PC-9 (cell line): ENCODE measurements at regions not wholly inside any gene's neighbourhood (a gene's known extent, or its start where the extent isn't known, plus 50 kb on each side); places are given as distances from the start of the nearest gene placed in this dataset.

Source experiments
- BruUV-seq: library from RNA; stranded (reverse); fragments of 400-500 nt; replicated peaks from 2 replicates; lab custom pipeline; 2021; lab: Mats Ljungman, UMichigan
- CTCF ChIA-PET: fragments of 300-600 bp; sonication (Branson Sonifier 250); formaldehyde crosslinking; loops from one replicate; lab custom pipeline; 2022; ENCODE audit warnings: antibody characterized with exemption; lab: Charles Lee
- POLR2A ChIA-PET: fragments of 300-600 bp; sonication (Branson Sonifier 250); formaldehyde crosslinking; loops from one replicate; lab custom pipeline; 2022; ENCODE audit warnings: antibody characterized with exemption; ENCODE audit not compliant: unreplicated experiment; lab: Charles Lee
- DNase-seq, 2 experiments: peaks; one replicate each; pipeline versions ENCODE4 v3.0.0 to v3.0.0-alpha.2; 2015 to 2022; ENCODE audit warnings: mixed read lengths in 1 of 2
- H2AFZ ChIP-seq: fragments of 200-600 bp; sonication (generic); 2 replicates; pipeline ENCODE4 v1.8.1; 2017; ENCODE audit warnings: antibody characterized with exemption
- H3F3A ChIP-seq: fragments of 200-600 bp; sonication (generic); 2 replicates; pipeline ENCODE4 v1.8.1; 2017; ENCODE audit warnings: antibody characterized with exemption, mild to moderate bottlenecking, low read depth; ENCODE audit not compliant: insufficient read depth
- H3K27ac ChIP-seq: fragments of 200-600 bp; sonication (generic); 2 replicates; pipeline ENCODE4 v1.6.1; 2016; ENCODE audit warnings: mixed run types
- H3K27me3 ChIP-seq: fragments of 200-600 bp; sonication (generic); 2 replicates; pipeline ENCODE4 v1.6.1; 2016; ENCODE audit warnings: low read depth, mixed run types; ENCODE audit not compliant: insufficient read depth
- H3K36me3 ChIP-seq: fragments of 200-600 bp; sonication (generic); 2 replicates; pipeline ENCODE4 v1.6.1; 2016; ENCODE audit warnings: low read depth, mixed run types
- H3K4me1 ChIP-seq: fragments of 200-600 bp; sonication (generic); replicated peaks from 2 replicates; pipeline ENCODE4 v1.6.1; 2016; ENCODE audit warnings: mixed run types; ENCODE audit not compliant: insufficient read depth
- H3K4me2 ChIP-seq: fragments of 200-600 bp; sonication (generic); 2 replicates; pipeline ENCODE4 v1.6.1; 2017; ENCODE audit warnings: mixed run types
- H3K4me3 ChIP-seq: fragments of 200-600 bp; sonication (generic); 2 replicates; pipeline ENCODE4 v1.6.1; 2016; ENCODE audit warnings: mixed run types
- H3K79me2 ChIP-seq: fragments of 200-600 bp; sonication (generic); 2 replicates; pipeline ENCODE4 v1.6.1; 2017; ENCODE audit warnings: low read depth, mixed run types
- H3K9me2 ChIP-seq: fragments of 200-600 bp; sonication (generic); 2 replicates; pipeline ENCODE4 v1.8.1; 2017; ENCODE audit warnings: mild to moderate bottlenecking; ENCODE audit not compliant: insufficient read depth
- H3K9me3 ChIP-seq: fragments of 200-600 bp; sonication (generic); 2 replicates; pipeline ENCODE4 v1.8.1; 2016; ENCODE audit warnings: low read depth; ENCODE audit not compliant: insufficient read depth
- H4K20me1 ChIP-seq: fragments of 200-600 bp; sonication (generic); 2 replicates; pipeline ENCODE4 v1.8.1; 2017; ENCODE audit not compliant: insufficient read depth
- EZH2 ChIP-seq: fragments of 200-600 bp; sonication (generic); IDR thresholded peaks from 2 replicates; pipeline ENCODE4 v1.8.0; 2017; ENCODE audit warnings: antibody characterized with exemption, low read depth
- intact Hi-C: fragments of 100-400 bp; cut with micrococcal nuclease; formaldehyde crosslinking; loops from one replicate; pipeline ENCODE4 v1.10.0; 2022; ENCODE audit not compliant: unreplicated experiment
- TF ChIP-seq, protein P1 (sequence below): fragments of 200-600 bp; sonication (generic); conservative IDR thresholded peaks from 2 replicates; pipeline ENCODE4 v1.6.1; 2017; ENCODE audit warnings: mixed run types, antibody characterized with exemption, mild to moderate bottlenecking, moderate library complexity

DNA sequence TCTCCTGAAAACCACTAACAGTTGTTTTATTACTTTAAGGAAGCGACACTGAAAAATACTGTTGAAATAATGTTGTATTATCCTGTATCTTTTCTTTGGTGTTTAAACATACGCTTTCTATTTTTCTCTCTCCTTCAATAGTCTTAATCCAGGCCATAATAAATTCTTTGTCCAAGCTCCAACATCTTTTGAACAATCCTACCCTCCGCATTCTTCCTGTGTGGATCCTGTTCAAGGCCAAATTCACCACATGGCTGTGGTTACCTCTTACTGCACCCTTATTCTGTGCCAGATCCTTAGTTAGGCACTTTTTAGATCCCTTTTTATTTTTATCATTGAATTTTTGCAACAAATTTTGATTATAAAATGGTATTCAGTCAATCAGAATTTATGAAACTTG is 1691.5 kb downstream of the MAT2B start:
- no peaks in the 10 kb centered on the region for H3F3A ChIP-seq
- H3K4me2 ChIP-seq: no peak overlapping the region
- no peaks in the 10 kb centered on the region for H3K27me3 ChIP-seq
- no peaks in the 10 kb centered on the region for H3K9me3 ChIP-seq
- no peak for DNase-seq
- intact Hi-C loops: no loop called here
- no peaks in the 10 kb centered on the region; the same call in 1 of the 2 replicates for H3K9me2 ChIP-seq
- CTCF ChIA-PET: no interaction called here
- no peaks in the 10 kb centered on the region for H3K36me3 ChIP-seq
- no peak overlapping the region for H3K4me3 ChIP-seq
- TF ChIP-seq, protein P1, sequence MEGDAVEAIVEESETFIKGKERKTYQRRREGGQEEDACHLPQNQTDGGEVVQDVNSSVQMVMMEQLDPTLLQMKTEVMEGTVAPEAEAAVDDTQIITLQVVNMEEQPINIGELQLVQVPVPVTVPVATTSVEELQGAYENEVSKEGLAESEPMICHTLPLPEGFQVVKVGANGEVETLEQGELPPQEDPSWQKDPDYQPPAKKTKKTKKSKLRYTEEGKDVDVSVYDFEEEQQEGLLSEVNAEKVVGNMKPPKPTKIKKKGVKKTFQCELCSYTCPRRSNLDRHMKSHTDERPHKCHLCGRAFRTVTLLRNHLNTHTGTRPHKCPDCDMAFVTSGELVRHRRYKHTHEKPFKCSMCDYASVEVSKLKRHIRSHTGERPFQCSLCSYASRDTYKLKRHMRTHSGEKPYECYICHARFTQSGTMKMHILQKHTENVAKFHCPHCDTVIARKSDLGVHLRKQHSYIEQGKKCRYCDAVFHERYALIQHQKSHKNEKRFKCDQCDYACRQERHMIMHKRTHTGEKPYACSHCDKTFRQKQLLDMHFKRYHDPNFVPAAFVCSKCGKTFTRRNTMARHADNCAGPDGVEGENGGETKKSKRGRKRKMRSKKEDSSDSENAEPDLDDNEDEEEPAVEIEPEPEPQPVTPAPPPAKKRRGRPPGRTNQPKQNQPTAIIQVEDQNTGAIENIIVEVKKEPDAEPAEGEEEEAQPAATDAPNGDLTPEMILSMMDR: no peak
- TF ChIP-seq EZH2: no peak
- no peak overlapping the region for H2AFZ ChIP-seq
- POLR2A ChIA-PET: no interaction called here
- no peaks in the 10 kb centered on the region for H3K79me2 ChIP-seq
- no peaks in the 10 kb centered on the region; the same call in 1 of the 2 replicates for H4K20me1 ChIP-seq
- no peak overlapping the region for H3K27ac ChIP-seq
- no peaks in the 10 kb centered on the region for H3K4me1 ChIP-seq
- no TSS peak for BruUV-seq

DNA sequence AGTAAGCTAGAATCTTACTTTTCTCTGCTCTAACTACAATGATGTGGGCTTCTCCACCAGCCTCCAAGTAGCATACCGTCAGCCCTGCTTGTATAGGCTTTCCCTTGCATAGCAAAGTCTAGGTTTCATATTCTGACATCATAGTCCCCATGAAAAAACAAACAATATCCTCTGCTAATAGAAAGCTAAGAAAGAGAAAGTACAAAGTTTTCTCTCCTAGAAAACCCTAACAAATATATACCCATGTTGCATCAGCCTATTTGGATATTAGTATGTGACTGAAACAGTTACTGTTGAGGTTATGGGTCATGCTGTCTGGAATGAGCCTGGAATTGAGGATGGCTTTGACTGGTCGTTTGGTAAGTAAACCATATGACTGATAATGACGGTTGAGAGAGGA is 1696.0 kb downstream of the MAT2B start:
- no TSS peak for BruUV-seq
- H3K27ac ChIP-seq: no peak overlapping the region
- TF ChIP-seq, protein P1: no peak
- no peak for TF ChIP-seq EZH2
- intact Hi-C loops: no loop called here
- H3K4me3 ChIP-seq: no peak overlapping the region
- no peaks in the 10 kb centered on the region; the same call in 1 of the 2 replicates for H3K9me2 ChIP-seq
- no peaks in the 10 kb centered on the region for H3K27me3 ChIP-seq
- H2AFZ ChIP-seq: no peak overlapping the region
- H3F3A ChIP-seq: no peaks in the 10 kb centered on the region
- POLR2A ChIA-PET: no interaction called here
- no peaks in the 10 kb centered on the region for H4K20me1 ChIP-seq
- no peaks in the 10 kb centered on the region for H3K79me2 ChIP-seq
- no peaks in the 10 kb centered on the region for H3K4me1 ChIP-seq
- no peak overlapping the region for H3K4me2 ChIP-seq
- no peak for DNase-seq
- H3K9me3 ChIP-seq: no peaks in the 10 kb centered on the region
- no peaks in the 10 kb centered on the region for H3K36me3 ChIP-seq
- CTCF ChIA-PET: no interaction called here

DNA sequence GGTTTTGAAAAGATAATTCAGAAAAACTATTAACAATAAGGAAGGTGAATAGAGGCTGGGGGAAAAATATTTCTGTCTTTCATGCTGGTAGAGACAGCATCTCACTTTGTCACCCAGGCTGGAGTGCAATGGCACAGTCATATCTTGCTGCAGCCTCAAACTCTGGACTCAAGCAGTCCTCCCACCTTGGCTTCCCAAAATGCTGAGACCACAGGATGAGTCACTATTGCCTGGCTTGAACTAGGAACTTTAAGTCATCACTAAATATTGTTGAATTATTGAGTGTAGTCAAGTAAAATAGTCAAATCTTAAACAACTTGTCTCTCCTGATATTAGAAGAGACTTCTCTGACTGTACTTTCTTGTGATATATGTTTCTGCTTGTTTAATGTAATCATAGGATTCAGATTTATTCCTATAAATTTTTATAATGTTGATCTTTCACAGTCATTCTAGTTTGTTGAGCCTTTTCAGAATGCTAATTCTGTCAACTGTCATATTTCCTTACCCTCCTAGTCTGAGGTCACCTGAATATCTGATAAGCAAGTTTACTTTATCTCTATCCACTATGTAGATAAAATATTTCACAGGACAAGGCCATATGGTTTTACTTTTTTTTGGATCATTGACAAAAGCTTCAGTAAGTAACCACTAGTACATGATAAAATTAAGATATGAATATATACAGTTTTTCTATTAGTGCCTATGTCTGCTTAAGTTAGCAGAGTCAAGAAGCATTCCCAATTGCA is 1696.5 kb downstream of the MAT2B start:
- Histone ChIP-seq H3K27me3 (no peaks in the 10 kb centered on the region), H3F3A (no peaks in the 10 kb centered on the region), H3K79me2 (no peaks in the 10 kb centered on the region), H3K4me3 (no peak overlapping the region), H3K9me2 (peaks cover under 1% of the 10 kb centered on the region; the same call in 1 of the 2 replicates), H4K20me1 (no peaks in the 10 kb centered on the region), H3K9me3 (no peaks in the 10 kb centered on the region), H3K4me2 (no peak overlapping the region), H3K4me1 (no peaks in the 10 kb centered on the region), H3K36me3 (no peaks in the 10 kb centered on the region), H3K27ac (no peak overlapping the region), H2AFZ (no peak overlapping the region)
- intact Hi-C loops: no loop called here
- BruUV-seq: no TSS peak
- CTCF ChIA-PET: no interaction called here
- no peak for DNase-seq
- POLR2A ChIA-PET: no interaction called here
- no peak for TF ChIP-seq EZH2
- TF ChIP-seq, protein P1: no peak
